ENCODE measurements at regions not wholly inside any gene's neighbourhood (a gene's known extent, or its start where the extent isn't known, plus 50 kb on each side); places are given as distances from the start of the nearest gene placed in this dataset.

DNA sequence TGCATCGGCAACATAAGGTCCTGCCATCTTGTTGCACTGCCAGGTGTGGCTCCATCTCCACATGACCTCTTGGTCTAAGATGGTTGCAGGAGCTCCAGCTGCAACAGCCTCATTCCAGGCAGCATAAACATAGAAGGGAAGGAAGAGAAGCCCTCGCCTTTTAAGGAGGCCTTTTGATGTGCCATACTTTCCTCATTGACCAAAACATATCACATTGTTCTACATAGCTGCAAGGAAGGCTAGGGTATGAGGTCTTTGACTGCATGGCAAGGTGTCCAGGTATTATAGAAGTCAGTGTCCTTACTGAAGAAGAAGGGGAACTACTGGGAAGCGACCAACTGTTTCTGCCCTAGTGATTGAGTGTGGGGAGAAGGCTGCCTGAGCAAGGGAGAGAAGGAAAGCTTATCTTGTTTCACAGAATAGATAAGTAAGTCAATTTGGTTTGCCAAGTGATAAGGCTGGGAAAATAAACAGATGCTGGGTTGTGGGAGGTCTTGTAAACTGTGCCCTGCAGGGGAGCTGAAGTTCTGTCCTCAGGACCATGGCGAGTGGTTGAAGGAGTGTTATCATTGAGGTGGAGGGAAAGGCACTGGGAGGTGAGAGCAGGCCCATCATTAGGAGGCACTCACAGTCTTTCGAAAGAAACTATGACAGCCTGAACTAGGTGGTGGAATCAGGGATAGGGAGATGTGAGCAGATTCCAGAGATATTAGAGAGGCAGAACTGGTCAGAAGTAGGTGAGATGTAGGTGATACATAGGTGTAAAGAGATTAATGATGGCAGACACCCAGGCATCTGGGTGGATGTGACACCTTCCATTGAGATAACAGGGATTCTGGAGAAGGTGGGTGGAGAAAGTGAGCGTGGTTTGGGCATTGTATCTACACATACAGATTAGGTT is 93.8 kb upstream of the IGF1R start:
- peaks cover 7 to 11% of the 10 kb centered on the region in 2 donors for H3K27me3 Mint-ChIP-seq
- Histone ChIP-seq H3K36me3 (ENCODE audit: insufficient read depth, low read length) (no peaks in the 10 kb centered on the region), H3K4me3 (ENCODE audit: low read length) (no peak overlapping the region), H3K9me3 (ENCODE audit: low read length) (no peaks in the 10 kb centered on the region), H3K4me1 (ENCODE audit: insufficient read depth, low read length) (no peaks in the 10 kb centered on the region), H3K27me3 (ENCODE audit: insufficient read depth, low read length, poor library complexity, severe bottlenecking) (no peaks in the 10 kb centered on the region), H3K27ac (ENCODE audit: low read depth, low read length) (no peak overlapping the region)
- peaks cover 0 to 1% (median 0%) of the 10 kb centered on the region in 3 donors for H3K36me3 Mint-ChIP-seq
- H3K4me1 Mint-ChIP-seq, result no peaks in the 10 kb centered on the region
- no peak overlapping the region for H3K4me3 Mint-ChIP-seq
- peaks cover 0 to 7% (median 0%) of the 10 kb centered on the region in 5 donors for H3K9me3 Mint-ChIP-seq
- CTCF ChIA-PET, result no interaction called here
- DNase-seq, result no peak
- no peak overlapping the region for H3K27ac Mint-ChIP-seq
- POLR2A ChIA-PET, result no interaction called here

DNA sequence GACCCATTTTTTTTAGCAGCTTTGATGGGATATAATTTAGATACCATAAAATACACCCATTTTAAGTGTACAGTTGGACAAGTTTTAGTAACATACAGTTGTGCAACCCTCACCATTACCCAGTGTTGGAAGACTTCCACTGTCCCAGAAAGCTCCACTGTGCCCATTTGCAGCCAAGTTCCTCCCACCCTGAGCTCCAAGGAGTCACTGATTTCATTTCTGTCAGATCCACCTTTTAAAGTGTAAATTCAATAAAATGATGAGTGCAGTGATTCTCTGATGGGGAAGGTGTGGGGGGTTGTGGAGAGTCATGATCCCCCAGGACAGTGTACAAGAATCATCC is 93.2 kb upstream of the IGF1R start:
- Mint-ChIP-seq H3K27ac (no peak overlapping the region), H3K9me3 (peaks cover 0 to 7% (median 0%) of the 10 kb centered on the region in 5 donors), H3K4me1 (no peaks in the 10 kb centered on the region), H3K36me3 (peaks cover 0 to 1% (median 0%) of the 10 kb centered on the region in 3 donors), H3K27me3 (peaks cover 9 to 10% of the 10 kb centered on the region in 2 donors), H3K4me3 (no peak overlapping the region)
- Histone ChIP-seq H3K27ac (ENCODE audit: low read depth, low read length) (no peak overlapping the region), H3K4me1 (ENCODE audit: insufficient read depth, low read length) (no peaks in the 10 kb centered on the region), H3K27me3 (ENCODE audit: insufficient read depth, low read length, poor library complexity, severe bottlenecking) (no peaks in the 10 kb centered on the region), H3K4me3 (ENCODE audit: low read length) (no peak overlapping the region), H3K9me3 (ENCODE audit: low read length) (no peaks in the 10 kb centered on the region), H3K36me3 (ENCODE audit: insufficient read depth, low read length) (no peaks in the 10 kb centered on the region)
- ChIA-PET POLR2A (no interaction called here), CTCF (no interaction called here)
- no peak for DNase-seq

DNA sequence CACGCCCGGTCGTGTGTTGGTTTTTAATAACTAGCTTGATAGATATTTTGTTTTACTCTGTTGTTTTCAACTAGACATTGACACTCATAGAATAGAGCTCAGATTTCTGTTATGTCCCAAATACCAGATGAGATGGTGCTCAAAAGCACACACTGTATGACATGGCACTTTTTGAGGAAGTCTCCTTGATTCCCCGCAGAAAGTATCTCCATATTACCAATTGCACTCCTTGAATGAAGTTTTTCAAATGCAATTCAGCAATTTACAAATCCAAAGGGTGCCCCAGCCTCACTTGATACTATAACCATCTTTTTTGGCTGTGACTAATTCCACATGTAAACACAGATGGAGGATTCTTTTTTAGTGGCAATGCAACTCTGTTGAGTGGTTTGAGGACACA is 92.0 kb upstream of the IGF1R start:
- H3K27me3 Mint-ChIP-seq, result peaks cover 0 to 9% of the 10 kb centered on the region in 2 donors
- no peaks in the 10 kb centered on the region for H3K4me1 ChIP-seq (ENCODE audit: insufficient read depth, low read length)
- CTCF ChIA-PET, result no interaction called here
- no peaks in the 10 kb centered on the region for H3K9me3 ChIP-seq (ENCODE audit: low read length)
- no peak overlapping the region for H3K27ac Mint-ChIP-seq
- no peaks in the 10 kb centered on the region for H3K4me1 Mint-ChIP-seq
- H3K4me3 ChIP-seq (ENCODE audit: low read length), result no peak overlapping the region
- H3K4me3 Mint-ChIP-seq, result no peak overlapping the region
- H3K36me3 ChIP-seq (ENCODE audit: insufficient read depth, low read length), result no peaks in the 10 kb centered on the region
- H3K27me3 ChIP-seq (ENCODE audit: insufficient read depth, low read length, poor library complexity, severe bottlenecking), result no peaks in the 10 kb centered on the region
- POLR2A ChIA-PET, result no interaction called here
- peaks cover 0 to 7% (median 0%) of the 10 kb centered on the region in 5 donors for H3K9me3 Mint-ChIP-seq
- DNase-seq, result no peak
- no peak overlapping the region for H3K27ac ChIP-seq (ENCODE audit: low read depth, low read length)
- H3K36me3 Mint-ChIP-seq, result no peaks in the 10 kb centered on the region

GRCh38 chr15:98560338-98560737 is 88.0 kb upstream of the IGF1R start:
- ChIA-PET POLR2A (no interaction called here), CTCF (no interaction called here)
- Mint-ChIP-seq H3K4me3 (no peak overlapping the region), H3K27ac (no peak overlapping the region), H3K36me3 (no peaks in the 10 kb centered on the region), H3K9me3 (no peaks in the 10 kb centered on the region), H3K4me1 (no peaks in the 10 kb centered on the region), H3K27me3 (peaks cover 5 to 10% of the 10 kb centered on the region in 2 donors)
- H3K27ac ChIP-seq (ENCODE audit: low read depth, low read length), result no peak overlapping the region
- H3K9me3 ChIP-seq (ENCODE audit: low read length), result no peaks in the 10 kb centered on the region
- H3K4me1 ChIP-seq (ENCODE audit: insufficient read depth, low read length), result no peaks in the 10 kb centered on the region
- no peak overlapping the region for H3K4me3 ChIP-seq (ENCODE audit: low read length)
- no peak for DNase-seq
- H3K36me3 ChIP-seq (ENCODE audit: insufficient read depth, low read length), result no peaks in the 10 kb centered on the region
- H3K27me3 ChIP-seq (ENCODE audit: insufficient read depth, low read length, poor library complexity, severe bottlenecking), result no peaks in the 10 kb centered on the region

DNA sequence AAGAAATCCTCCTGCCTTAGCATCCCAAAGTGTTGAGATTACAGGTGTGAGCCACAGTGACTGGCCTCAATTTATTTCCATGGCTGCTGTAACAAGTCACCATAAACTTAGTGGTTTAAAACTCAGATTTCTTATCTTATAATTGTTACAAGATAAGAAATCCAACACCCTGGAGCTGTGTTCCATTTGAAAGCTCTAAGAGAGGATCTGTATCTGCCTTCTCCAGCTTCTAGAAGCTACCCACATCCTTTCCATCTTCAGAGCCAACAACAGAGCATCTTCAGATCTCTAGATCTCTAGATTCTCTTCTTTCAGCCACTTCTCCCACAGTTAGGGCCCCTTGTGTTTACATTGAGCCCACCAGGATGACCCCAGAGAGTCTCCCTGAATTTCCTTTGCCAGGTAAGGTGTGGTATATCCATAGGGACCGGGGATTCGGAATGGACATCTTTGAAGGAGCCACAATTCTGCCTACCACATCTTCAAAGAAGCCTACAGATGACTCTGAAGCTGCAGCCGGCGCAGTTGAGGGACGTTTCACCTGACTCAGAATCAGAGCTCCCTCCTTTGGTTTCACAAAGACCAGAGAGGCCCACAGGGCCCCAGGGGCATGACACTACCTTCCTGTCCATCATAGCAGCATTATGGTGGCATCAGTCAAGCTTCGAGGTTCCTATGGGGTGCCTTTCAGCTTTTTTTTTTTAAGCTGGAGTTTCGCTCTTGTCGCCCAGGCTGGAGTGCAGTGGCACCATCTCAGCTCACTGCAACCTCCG is 87.0 kb upstream of the IGF1R start:
- ChIA-PET CTCF (no interaction called here), POLR2A (no interaction called here)
- DNase-seq, result no peak
- H3K9me3 Mint-ChIP-seq, result no peaks in the 10 kb centered on the region
- peaks cover 5 to 10% of the 10 kb centered on the region in 2 donors for H3K27me3 Mint-ChIP-seq
- Histone ChIP-seq H3K4me3 (ENCODE audit: low read length) (no peak overlapping the region), H3K27ac (ENCODE audit: low read depth, low read length) (no peak overlapping the region), H3K4me1 (ENCODE audit: insufficient read depth, low read length) (no peaks in the 10 kb centered on the region), H3K9me3 (ENCODE audit: low read length) (no peaks in the 10 kb centered on the region), H3K36me3 (ENCODE audit: insufficient read depth, low read length) (no peaks in the 10 kb centered on the region), H3K27me3 (ENCODE audit: insufficient read depth, low read length, poor library complexity, severe bottlenecking) (no peaks in the 10 kb centered on the region)
- H3K27ac Mint-ChIP-seq, result no peak overlapping the region
- no peaks in the 10 kb centered on the region for H3K4me1 Mint-ChIP-seq
- H3K4me3 Mint-ChIP-seq, result no peak overlapping the region
- no peaks in the 10 kb centered on the region for H3K36me3 Mint-ChIP-seq

GRCh38 chr15:98562331-98562937 is 85.9 kb upstream of the IGF1R start:
- Histone ChIP-seq H3K27ac (ENCODE audit: low read depth, low read length) (no peak overlapping the region), H3K36me3 (ENCODE audit: insufficient read depth, low read length) (no peaks in the 10 kb centered on the region), H3K4me1 (ENCODE audit: insufficient read depth, low read length) (no peaks in the 10 kb centered on the region), H3K9me3 (ENCODE audit: low read length) (no peaks in the 10 kb centered on the region), H3K4me3 (ENCODE audit: low read length) (no peak overlapping the region), H3K27me3 (ENCODE audit: insufficient read depth, low read length, poor library complexity, severe bottlenecking) (no peaks in the 10 kb centered on the region)
- H3K9me3 Mint-ChIP-seq, result no peaks in the 10 kb centered on the region
- H3K27me3 Mint-ChIP-seq, result peaks cover 5 to 10% of the 10 kb centered on the region in 2 donors
- no peaks in the 10 kb centered on the region for H3K4me1 Mint-ChIP-seq
- POLR2A ChIA-PET, result no interaction called here
- H3K4me3 Mint-ChIP-seq, result no peak overlapping the region
- CTCF ChIA-PET, result no interaction called here
- H3K36me3 Mint-ChIP-seq, result no peaks in the 10 kb centered on the region
- no peak for DNase-seq
- no peak overlapping the region for H3K27ac Mint-ChIP-seq

- CTCF ChIA-PET, result no interaction called here
- POLR2A ChIA-PET, result no interaction called here
- H3K4me1 Mint-ChIP-seq, result no peaks in the 10 kb centered on the region
These were observed 82.8 kb upstream of the IGF1R start for GRCh38 chr15:98565566-98565965.

DNA sequence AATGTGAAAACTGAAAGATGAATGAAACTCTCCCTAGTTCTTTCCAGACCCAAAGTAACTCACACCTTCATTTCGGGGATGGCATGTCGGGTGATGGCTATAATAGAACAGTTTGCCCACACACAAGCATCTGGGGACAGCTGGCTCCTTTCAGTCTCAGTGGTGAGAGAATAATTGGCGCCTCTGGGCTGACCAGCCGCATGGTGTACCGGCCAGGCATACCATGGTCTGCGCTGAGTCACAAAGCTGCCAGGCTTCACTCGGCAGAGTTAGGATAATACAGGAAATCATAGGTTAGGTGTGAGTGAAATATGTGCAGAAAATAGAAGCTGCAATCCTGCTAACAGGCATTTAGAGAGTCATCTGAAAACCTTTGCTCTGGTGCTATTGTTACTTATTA is 80.4 kb upstream of the IGF1R start:
- H3K9me3 Mint-ChIP-seq, result no peaks in the 10 kb centered on the region
- no peak overlapping the region for H3K27ac ChIP-seq (ENCODE audit: low read depth, low read length)
- no peaks in the 10 kb centered on the region for H3K9me3 ChIP-seq (ENCODE audit: low read length)
- no peaks in the 10 kb centered on the region for H3K4me1 ChIP-seq (ENCODE audit: insufficient read depth, low read length)
- no peaks in the 10 kb centered on the region for H3K36me3 Mint-ChIP-seq
- H3K4me3 ChIP-seq (ENCODE audit: low read length), result no peak overlapping the region
- ChIA-PET CTCF (no interaction called here), POLR2A (no interaction called here)
- H3K27me3 ChIP-seq (ENCODE audit: insufficient read depth, low read length, poor library complexity, severe bottlenecking), result no peaks in the 10 kb centered on the region
- no peaks in the 10 kb centered on the region for H3K4me1 Mint-ChIP-seq
- no peaks in the 10 kb centered on the region for H3K36me3 ChIP-seq (ENCODE audit: insufficient read depth, low read length)
- peaks cover 4% of the 10 kb centered on the region in 2 donors for H3K27me3 Mint-ChIP-seq
- no peak for DNase-seq
- no peak overlapping the region for H3K27ac Mint-ChIP-seq
- H3K4me3 Mint-ChIP-seq, result no peak overlapping the region

More at GRCh38 chr15:98565566-98565965, 82.8 kb upstream of the IGF1R start:
- Histone ChIP-seq H3K27ac (ENCODE audit: low read depth, low read length) (no peak overlapping the region), H3K9me3 (ENCODE audit: low read length) (no peaks in the 10 kb centered on the region), H3K4me1 (ENCODE audit: insufficient read depth, low read length) (no peaks in the 10 kb centered on the region), H3K36me3 (ENCODE audit: insufficient read depth, low read length) (no peaks in the 10 kb centered on the region), H3K4me3 (ENCODE audit: low read length) (no peak overlapping the region), H3K27me3 (ENCODE audit: insufficient read depth, low read length, poor library complexity, severe bottlenecking) (no peaks in the 10 kb centered on the region)
- no peaks in the 10 kb centered on the region for H3K36me3 Mint-ChIP-seq
- H3K27me3 Mint-ChIP-seq, result peaks cover 4 to 10% of the 10 kb centered on the region in 2 donors
- no peak overlapping the region for H3K4me3 Mint-ChIP-seq
- H3K9me3 Mint-ChIP-seq, result no peaks in the 10 kb centered on the region
- H3K27ac Mint-ChIP-seq, result no peak overlapping the region
- DNase-seq, result no peak

Data from CD8-positive, alpha-beta memory T cell (primary cell).